ENCODE measurements at regions not wholly inside any gene's neighbourhood (a gene's known extent, or its start where the extent isn't known, plus 50 kb on each side); places are given as distances from the start of the nearest gene placed in this dataset.

DNA sequence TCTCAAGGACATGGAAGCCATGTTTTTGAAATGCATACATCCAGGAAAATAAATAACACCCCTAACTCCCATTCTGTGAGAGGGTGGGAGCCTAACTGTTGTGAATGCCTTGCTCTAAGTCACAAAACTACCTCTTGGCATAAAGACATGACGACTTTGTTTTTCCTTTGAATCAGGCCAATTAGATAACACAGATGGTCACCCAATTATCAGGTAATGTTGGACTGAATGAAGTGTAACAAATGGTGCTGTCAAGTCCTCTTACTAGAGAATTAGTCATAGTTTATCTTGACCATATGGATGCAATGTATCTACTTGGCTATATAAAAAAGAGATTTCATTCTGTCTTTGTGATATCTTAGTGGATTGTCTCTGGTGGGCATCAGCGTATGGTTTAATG is 553.6 kb upstream of the ATXN8OS start:
- H3K4me3 ChIP-seq = no peak overlapping the region
- intact Hi-C loops (cut with DNase I) = no loop called here
- TF ChIP-seq, protein P1, sequence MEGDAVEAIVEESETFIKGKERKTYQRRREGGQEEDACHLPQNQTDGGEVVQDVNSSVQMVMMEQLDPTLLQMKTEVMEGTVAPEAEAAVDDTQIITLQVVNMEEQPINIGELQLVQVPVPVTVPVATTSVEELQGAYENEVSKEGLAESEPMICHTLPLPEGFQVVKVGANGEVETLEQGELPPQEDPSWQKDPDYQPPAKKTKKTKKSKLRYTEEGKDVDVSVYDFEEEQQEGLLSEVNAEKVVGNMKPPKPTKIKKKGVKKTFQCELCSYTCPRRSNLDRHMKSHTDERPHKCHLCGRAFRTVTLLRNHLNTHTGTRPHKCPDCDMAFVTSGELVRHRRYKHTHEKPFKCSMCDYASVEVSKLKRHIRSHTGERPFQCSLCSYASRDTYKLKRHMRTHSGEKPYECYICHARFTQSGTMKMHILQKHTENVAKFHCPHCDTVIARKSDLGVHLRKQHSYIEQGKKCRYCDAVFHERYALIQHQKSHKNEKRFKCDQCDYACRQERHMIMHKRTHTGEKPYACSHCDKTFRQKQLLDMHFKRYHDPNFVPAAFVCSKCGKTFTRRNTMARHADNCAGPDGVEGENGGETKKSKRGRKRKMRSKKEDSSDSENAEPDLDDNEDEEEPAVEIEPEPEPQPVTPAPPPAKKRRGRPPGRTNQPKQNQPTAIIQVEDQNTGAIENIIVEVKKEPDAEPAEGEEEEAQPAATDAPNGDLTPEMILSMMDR (IDR thresholded peaks at IDR 0.05) = no peak
- no peaks in the 10 kb centered on the region for H3K27me3 ChIP-seq
- ATAC-seq = no peak
- H3K36me3 ChIP-seq = no peaks in the 10 kb centered on the region
- H3K27ac ChIP-seq = no peak overlapping the region
- H3K4me1 ChIP-seq = no peaks in the 10 kb centered on the region
- no peak for DNase-seq
- no peaks in the 10 kb centered on the region for H3K9me3 ChIP-seq

DNA sequence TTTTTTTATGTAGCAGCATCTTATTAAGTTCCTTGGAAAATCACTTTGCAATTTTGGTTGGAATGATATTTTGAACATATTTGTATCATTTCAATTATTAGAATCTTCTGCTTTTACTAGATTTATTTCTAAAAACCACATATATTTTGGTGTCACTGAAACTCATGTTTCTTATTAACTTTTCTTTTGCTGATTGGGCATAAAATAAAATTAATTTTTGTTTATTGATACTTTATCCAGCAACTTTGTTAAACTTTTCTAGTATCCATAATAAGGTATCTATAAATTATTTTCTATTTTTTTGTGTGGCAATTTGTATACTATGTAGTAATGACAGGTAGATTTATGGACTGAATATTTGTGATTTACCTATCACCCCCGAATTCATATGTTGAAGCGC is 556.4 kb upstream of the ATXN8OS start:
- H3K27me3 ChIP-seq = no peaks in the 10 kb centered on the region
- H3K9me3 ChIP-seq = no peaks in the 10 kb centered on the region
- H3K4me1 ChIP-seq = no peaks in the 10 kb centered on the region
- DNase-seq (no peak), ATAC-seq (no peak)
- H3K36me3 ChIP-seq = no peaks in the 10 kb centered on the region
- intact Hi-C loops (cut with DNase I) = no loop called here
- no peak overlapping the region for H3K27ac ChIP-seq
- TF ChIP-seq, protein P1 (IDR thresholded peaks at IDR 0.05) = no peak
- no peak overlapping the region for H3K4me3 ChIP-seq

DNA sequence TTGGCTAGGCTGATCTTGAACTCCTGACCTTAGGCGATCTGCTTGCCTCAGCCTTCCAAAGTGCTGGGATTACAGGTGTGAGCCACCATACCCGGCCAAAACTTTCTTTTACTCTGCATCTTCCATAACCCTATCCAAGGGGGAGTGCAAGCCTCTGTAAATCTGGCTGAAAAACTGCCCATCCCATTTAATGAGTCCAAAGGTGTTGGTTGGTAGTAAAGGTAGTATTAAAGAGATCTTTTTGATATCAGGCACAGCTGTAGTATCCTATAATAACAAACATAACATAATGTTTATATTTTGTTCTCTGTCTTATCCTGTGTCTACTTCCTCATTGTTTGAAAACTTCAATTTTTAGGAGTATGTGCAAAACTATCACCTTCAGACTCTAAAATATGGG is 559.8 kb upstream of the ATXN8OS start:
- H3K36me3 ChIP-seq = no peaks in the 10 kb centered on the region
- H3K4me1 ChIP-seq = no peaks in the 10 kb centered on the region
- ATAC-seq (no peak), DNase-seq (no peak)
- intact Hi-C loops (cut with DNase I) = no loop called here
- no peaks in the 10 kb centered on the region for H3K27me3 ChIP-seq
- TF ChIP-seq, protein P1 (IDR thresholded peaks at IDR 0.05) = no peak
- no peak overlapping the region for H3K27ac ChIP-seq
- no peaks in the 10 kb centered on the region for H3K9me3 ChIP-seq
- H3K4me3 ChIP-seq = no peak overlapping the region

DNA sequence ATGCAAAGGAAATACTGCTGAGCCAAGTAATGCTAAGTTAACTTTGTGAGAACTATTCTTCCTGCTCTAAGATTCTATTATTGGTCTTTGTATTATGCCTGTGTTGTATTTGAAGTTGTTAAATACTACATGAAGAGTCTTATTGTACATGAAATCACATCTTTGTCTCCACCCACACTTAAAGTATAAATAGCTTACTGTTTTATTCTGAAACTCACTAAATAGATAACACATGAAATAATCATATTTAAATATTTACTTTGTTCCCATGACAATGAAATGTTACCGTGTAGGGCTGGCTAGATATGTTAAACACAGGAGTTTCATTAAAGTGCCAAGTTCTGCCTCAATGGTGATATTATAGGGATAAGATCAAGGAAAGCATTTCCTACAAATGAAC is 562.1 kb upstream of the ATXN8OS start:
- DNase-seq (no peak), ATAC-seq (no peak)
- H3K27me3 ChIP-seq = no peaks in the 10 kb centered on the region
- no peak overlapping the region for H3K4me3 ChIP-seq
- H3K9me3 ChIP-seq = no peaks in the 10 kb centered on the region
- no peak overlapping the region for H3K27ac ChIP-seq
- TF ChIP-seq, protein P1 (IDR thresholded peaks at IDR 0.05) = no peak
- H3K4me1 ChIP-seq = no peaks in the 10 kb centered on the region
- H3K36me3 ChIP-seq = no peaks in the 10 kb centered on the region
- intact Hi-C loops (cut with DNase I) = no loop called here

DNA sequence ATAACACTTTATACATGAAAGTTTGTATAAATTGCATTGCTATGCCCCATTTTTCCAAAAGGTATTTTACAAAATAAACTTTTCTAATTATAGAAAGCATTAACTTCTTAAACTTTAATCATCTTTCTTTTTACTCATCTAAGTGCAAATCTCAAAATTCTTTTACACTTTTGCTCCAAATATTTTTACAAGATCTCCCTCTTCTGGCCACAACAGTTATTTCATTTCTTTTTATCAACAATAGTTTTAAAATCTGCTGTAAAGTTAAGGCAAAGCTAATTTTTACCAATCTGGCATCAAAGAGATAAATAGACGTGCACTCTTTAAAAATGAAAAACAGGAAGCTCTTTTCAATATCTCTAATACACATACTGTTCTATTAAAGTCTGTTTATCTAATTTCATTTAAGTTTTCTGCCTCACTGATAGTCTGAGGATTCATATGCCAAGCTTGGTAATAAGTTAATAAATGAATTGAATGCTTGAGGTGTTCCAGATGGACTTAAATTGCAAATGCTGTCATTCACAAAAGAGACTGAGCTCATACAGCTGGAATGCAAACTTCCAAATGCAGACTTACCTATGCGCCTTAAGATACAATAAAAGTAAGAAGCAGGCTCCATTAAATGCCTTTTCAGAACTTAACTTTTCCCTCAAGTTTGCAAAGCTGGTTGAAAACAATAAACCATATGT is 583.0 kb upstream of the ATXN8OS start:
- ATAC-seq (no peak), DNase-seq (no peak)
- H3K27me3 ChIP-seq = no peaks in the 10 kb centered on the region
- H3K4me1 ChIP-seq = no peaks in the 10 kb centered on the region
- intact Hi-C loops (cut with DNase I) = no loop called here
- no peaks in the 10 kb centered on the region for H3K9me3 ChIP-seq
- TF ChIP-seq, protein P1 (IDR thresholded peaks at IDR 0.05) = peak; percentile 11
- no peak overlapping the region for H3K27ac ChIP-seq
- H3K4me3 ChIP-seq = no peak overlapping the region
- no peaks in the 10 kb centered on the region for H3K36me3 ChIP-seq

DNA sequence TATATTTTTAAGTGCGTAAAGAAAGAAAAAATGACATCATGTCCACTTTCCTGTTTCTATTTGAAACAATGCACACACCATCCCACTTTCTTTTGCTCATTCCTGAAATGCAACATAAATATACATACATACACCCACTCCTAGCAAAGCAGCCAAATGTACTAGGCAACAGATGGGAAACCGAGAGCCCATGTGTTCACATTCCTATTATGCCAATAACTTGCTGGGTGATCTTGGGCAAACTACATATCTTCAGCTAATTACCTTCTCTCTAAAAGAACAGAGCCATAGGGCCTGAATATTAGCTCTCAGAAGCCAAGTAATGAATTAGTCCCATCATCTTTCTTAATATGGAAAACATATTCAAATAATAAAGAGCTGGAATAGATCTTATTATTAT is 610.6 kb upstream of the ATXN8OS start:
- intact Hi-C loops (cut with DNase I) = no loop called here
- DNase-seq (no peak), ATAC-seq (no peak)
- Histone ChIP-seq H3K4me1 (no peaks in the 10 kb centered on the region), H3K4me3 (no peak overlapping the region), H3K27ac (no peak overlapping the region), H3K9me3 (peaks cover under 1% of the 10 kb centered on the region), H3K27me3 (no peaks in the 10 kb centered on the region), H3K36me3 (no peaks in the 10 kb centered on the region)
- TF ChIP-seq, protein P1 (IDR thresholded peaks at IDR 0.05) = no peak
